HL-60 (cell line): ENCODE measurements at regions not wholly inside any gene's neighbourhood (a gene's known extent, or its start where the extent isn't known, plus 50 kb on each side); places are given as distances from the start of the nearest gene placed in this dataset.
"Not testable (repeated sequence)": the region's sequence is repeated elsewhere in the genome, so short reads cannot be mapped to it uniquely, and the experiment has no call there.

ENCODE experiments used
- DNase-seq, 2 experiments: peaks; one replicate each; pipeline ENCODE4 v3.0.0-alpha.2; 2010 to 2020; ENCODE audit warnings: low read depth in 1 of 2, low spot score in 1 of 2
- H3K27ac ChIP-seq: fragments of 250-450 bp; sonication (Bioruptor Pico); replicated peaks from 2 replicates; pipeline ENCODE4 v1.5.1; 2020; ENCODE audit warnings: mild to moderate bottlenecking, moderate library complexity
- H3K27me3 ChIP-seq: fragments of 250-450 bp; sonication (Bioruptor Pico); 2 replicates; pipeline ENCODE4 v1.5.1; 2021; ENCODE audit warnings: mild to moderate bottlenecking, moderate library complexity; ENCODE audit not compliant: insufficient read depth, poor library complexity, severe bottlenecking
- H3K4me3 ChIP-seq: replicated peaks from 2 replicates; pipeline ENCODE4 v1.5.1; 2011; ENCODE audit warnings: mild to moderate bottlenecking, control low read depth, low read length; ENCODE audit not compliant: insufficient read depth
- GABPA ChIP-seq: IDR thresholded peaks from 2 replicates; pipeline ENCODE4 v1.6.1; 2012; ENCODE audit warnings: low read depth
- POLR2AphosphoS5 ChIP-seq: IDR thresholded peaks from 2 replicates; pipeline ENCODE4 v1.6.1; 2012; ENCODE audit warnings: low read depth
- SPI1 ChIP-seq: IDR thresholded peaks from 2 replicates; pipeline ENCODE4 v1.6.1; 2012; ENCODE audit warnings: low read depth, mild to moderate bottlenecking, borderline replicate concordance
- TF ChIP-seq, protein P1 (sequence below): IDR thresholded peaks from one replicate; pipeline ENCODE4 v1.5.1; 2011; ENCODE audit warnings: low read length, control low read depth, inconsistent platforms; ENCODE audit not compliant: insufficient read depth
- TF ChIP-seq, protein P2 (sequence below): IDR thresholded peaks from 2 replicates; pipeline ENCODE4 v1.6.1; 2012; ENCODE audit warnings: low read depth; ENCODE audit not compliant: insufficient replicate concordance

DNA sequence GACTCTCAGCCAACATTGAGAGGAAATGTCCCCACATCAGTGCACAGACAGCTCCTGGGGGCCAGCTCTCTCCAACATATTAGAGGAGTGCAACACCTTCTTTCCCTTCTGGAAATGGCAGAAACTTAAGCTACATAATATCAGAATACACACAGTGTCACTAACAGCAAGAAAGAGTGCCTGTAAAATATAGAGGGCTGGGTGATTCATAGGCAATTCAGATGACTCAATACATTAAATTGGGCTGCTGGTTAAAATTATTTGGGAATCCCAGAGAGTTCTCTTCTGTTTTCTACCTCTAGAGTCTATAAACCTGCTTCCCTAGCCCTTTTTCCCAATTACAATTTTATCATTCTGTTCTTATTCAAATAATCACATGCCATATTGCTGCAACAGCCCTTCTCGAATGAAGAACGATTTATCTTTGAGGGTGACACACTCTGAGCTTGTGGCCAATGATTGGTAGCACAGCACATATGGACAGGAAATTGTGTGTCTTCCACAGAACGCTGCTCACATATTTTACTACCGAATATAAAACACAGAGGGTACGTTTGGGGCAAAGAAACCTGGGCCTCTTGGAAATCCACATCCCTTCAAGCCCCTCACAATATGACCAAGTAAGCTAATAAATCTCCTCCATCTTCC, 381.2 kb downstream of the MBD2 start:
- Histone ChIP-seq H3K27me3 (no peaks in the 10 kb centered on the region), H3K4me3 (no peak overlapping the region), H3K27ac (no peak overlapping the region)
- TF ChIP-seq SPI1 (no peak), POLR2AphosphoS5 (no peak), GABPA (no peak)
- TF ChIP-seq, protein P1, sequence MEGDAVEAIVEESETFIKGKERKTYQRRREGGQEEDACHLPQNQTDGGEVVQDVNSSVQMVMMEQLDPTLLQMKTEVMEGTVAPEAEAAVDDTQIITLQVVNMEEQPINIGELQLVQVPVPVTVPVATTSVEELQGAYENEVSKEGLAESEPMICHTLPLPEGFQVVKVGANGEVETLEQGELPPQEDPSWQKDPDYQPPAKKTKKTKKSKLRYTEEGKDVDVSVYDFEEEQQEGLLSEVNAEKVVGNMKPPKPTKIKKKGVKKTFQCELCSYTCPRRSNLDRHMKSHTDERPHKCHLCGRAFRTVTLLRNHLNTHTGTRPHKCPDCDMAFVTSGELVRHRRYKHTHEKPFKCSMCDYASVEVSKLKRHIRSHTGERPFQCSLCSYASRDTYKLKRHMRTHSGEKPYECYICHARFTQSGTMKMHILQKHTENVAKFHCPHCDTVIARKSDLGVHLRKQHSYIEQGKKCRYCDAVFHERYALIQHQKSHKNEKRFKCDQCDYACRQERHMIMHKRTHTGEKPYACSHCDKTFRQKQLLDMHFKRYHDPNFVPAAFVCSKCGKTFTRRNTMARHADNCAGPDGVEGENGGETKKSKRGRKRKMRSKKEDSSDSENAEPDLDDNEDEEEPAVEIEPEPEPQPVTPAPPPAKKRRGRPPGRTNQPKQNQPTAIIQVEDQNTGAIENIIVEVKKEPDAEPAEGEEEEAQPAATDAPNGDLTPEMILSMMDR: no peak
- TF ChIP-seq, protein P2, sequence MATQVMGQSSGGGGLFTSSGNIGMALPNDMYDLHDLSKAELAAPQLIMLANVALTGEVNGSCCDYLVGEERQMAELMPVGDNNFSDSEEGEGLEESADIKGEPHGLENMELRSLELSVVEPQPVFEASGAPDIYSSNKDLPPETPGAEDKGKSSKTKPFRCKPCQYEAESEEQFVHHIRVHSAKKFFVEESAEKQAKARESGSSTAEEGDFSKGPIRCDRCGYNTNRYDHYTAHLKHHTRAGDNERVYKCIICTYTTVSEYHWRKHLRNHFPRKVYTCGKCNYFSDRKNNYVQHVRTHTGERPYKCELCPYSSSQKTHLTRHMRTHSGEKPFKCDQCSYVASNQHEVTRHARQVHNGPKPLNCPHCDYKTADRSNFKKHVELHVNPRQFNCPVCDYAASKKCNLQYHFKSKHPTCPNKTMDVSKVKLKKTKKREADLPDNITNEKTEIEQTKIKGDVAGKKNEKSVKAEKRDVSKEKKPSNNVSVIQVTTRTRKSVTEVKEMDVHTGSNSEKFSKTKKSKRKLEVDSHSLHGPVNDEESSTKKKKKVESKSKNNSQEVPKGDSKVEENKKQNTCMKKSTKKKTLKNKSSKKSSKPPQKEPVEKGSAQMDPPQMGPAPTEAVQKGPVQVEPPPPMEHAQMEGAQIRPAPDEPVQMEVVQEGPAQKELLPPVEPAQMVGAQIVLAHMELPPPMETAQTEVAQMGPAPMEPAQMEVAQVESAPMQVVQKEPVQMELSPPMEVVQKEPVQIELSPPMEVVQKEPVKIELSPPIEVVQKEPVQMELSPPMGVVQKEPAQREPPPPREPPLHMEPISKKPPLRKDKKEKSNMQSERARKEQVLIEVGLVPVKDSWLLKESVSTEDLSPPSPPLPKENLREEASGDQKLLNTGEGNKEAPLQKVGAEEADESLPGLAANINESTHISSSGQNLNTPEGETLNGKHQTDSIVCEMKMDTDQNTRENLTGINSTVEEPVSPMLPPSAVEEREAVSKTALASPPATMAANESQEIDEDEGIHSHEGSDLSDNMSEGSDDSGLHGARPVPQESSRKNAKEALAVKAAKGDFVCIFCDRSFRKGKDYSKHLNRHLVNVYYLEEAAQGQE: no peak
- DNase-seq: no peak

DNA sequence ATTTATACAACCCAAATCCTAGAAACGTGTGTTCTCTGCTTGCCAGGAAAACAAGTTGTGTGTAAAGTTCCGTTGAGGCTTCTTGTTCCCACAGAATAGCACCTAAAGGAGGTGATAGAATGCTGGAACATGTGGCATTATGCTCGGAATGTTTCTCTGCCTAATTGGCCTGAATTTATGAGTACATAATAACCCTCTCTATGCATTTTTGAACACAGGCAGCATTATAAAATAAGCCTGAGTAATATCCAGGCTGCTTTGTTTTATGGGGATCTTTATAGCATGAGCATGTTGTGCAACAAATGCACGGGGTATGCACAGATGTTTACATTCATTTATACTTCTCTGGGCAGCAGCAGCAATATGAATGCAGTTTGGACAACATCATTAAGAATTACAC, 385.7 kb downstream of the MBD2 start:
- TF ChIP-seq, protein P1: no peak
- no peak for TF ChIP-seq GABPA
- no peak for TF ChIP-seq SPI1
- TF ChIP-seq POLR2AphosphoS5: no peak
- TF ChIP-seq, protein P2: no peak
- DNase-seq: no peak
- Histone ChIP-seq H3K4me3 (no peak overlapping the region), H3K27ac (no peak overlapping the region), H3K27me3 (no peaks in the 10 kb centered on the region)

DNA sequence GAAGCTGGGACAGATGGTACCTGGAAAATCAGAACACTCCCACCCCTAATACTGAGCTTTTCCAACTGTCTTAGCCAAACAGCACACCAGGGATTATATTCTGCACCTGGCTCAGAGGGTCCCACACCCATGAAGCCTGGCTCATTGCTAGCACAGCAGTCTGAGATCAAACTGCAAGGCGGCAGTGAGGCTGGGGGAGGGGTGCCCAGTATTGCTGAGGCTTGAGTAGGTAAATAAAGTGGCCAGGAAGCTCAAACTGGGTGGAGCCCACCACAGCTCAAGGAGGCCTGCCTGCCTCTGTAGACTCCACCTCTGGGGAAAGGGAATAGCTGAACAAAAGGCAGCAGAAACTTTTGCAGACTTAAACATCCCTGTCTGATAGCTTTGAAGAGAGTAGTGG, 403.3 kb downstream of the MBD2 start:
- H3K27ac ChIP-seq, DNase-seq, H3K4me3 ChIP-seq, H3K27me3 ChIP-seq: not testable (repeated sequence)

DNA sequence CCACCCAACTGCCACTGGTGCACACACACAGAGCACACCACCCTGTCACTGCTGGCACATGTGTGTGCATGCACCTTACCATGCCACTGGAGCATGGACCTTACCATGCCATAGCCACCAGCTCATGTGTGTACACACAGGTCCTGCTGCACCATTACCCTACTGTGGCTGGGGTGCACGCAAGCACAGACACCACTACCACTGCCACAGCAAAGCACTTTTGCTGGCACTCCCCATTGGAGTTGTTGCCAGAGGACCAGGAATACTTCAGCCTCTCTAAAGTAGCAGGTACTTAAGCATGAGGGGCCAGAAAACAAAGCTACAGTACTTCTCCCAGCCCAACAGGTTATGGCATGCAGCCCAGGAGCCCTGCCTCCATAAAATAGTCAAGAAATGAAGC, 404.8 kb downstream of the MBD2 start:
- TF ChIP-seq, protein P1: no peak
- TF ChIP-seq, protein P2: no peak
- no peak for TF ChIP-seq GABPA
- no peak for TF ChIP-seq SPI1
- TF ChIP-seq POLR2AphosphoS5: no peak
- no peaks in the 10 kb centered on the region for H3K27me3 ChIP-seq
- no peak overlapping the region for H3K27ac ChIP-seq
- no peak for DNase-seq
- no peak overlapping the region for H3K4me3 ChIP-seq
